GM19324 (cell line): ENCODE measurements at regions not wholly inside any gene's neighbourhood (a gene's known extent, or its start where the extent isn't known, plus 50 kb on each side); places are given as distances from the start of the nearest gene placed in this dataset.
"Not testable (repeated sequence)": the region's sequence is repeated elsewhere in the genome, so short reads cannot be mapped to it uniquely, and the experiment has no call there.

Experiments used
- ATAC-seq: cut with Tn5 transposase; IDR thresholded peaks from one replicate; pipeline ENCODE4 v1.9.1; 2021; ENCODE audit warnings: mild to moderate bottlenecking, moderate library complexity; ENCODE audit not compliant: unreplicated experiment, low FRiP score

DNA sequence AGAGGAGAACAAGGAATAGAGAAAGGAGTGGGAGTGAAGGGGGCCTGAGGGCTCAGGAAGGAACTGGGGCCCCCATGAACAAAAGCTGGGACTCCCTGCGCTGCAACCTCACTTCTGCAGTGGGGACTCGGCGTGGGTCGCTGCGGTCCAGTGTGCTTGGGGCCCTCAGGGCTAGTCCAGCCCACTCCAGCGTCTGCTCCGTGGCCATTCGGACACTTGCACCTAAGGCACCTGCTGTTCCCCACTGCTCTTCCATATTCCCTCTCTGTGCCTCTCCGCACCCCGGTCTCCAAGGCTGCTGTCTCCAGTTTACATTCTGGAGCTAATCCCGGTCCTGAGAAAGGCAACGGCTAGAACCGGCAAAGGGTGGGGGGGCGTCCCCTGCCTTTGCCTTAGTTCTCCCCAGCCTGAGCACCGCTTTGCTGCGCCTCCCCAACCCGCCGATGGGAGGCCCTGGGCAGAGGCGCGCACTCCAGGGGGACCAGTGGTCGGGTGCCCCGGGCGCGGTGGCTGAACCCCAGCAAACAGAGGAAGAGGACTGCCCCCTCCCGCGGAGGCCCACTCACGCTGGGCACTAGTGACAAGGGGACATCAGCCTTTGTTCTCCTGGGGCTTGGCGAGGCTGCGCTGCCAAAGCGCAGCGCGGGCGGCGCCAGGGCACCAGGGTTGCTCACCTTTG, 327.7 kb upstream of the F9 start:
- no peak for ATAC-seq

DNA sequence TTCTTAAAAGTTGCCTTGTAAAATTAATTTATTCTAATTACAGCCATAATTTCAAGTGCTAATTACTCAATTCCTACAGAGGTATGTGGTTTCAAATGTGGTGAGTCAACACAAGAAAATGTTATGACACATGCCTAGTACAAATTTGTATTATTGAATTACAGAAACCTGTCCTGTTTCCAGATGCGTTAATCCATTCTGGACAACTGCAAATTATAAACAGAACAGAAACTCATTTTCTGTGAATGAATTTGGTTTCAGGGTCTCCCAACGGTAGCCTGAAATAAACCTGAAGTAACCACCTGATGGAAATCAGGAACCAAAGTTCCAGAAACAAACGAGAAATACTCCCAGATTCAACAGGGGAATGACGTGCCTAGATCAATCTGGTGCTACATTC, 328.6 kb upstream of the F9 start:
- no peak for ATAC-seq

DNA sequence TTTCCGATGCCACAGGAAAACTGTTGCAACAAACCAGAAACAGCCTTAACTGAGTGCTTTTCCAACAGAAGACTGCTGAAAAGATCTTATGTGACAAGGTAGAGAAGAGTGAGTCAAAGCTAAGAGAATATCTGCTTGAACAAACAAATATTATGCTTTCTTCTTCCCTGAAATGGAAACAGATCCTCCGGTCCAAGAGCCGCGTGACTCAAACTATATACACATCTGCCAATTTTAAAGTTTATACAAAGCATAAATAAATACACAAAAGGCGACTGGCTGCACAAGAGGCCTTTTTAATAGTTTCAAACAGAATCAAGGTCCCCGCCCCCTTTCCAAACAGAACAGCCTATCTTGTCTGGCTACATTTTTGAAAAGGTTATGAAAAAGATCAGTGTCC, 329.7 kb upstream of the F9 start:
- no peak for ATAC-seq

DNA sequence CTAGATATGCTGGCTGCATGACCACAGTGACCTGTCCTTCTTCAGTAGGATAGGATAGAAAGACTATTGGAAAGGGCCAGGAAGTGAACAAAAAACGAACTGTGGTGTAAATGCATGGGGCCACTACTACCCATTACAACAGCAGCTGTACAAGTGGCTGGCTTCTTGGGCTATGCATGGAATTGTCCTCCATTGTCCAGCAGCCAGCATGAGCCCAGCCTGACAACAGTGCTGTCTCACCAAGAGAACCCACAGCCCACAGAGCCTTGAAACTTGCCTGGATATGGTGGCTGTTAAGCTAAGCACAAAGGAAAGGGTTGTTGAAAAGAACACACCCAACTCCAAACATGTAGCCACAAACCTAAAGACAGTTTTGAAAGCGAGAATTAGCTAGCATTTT, 330.2 kb upstream of the F9 start:
- no peak for ATAC-seq

DNA sequence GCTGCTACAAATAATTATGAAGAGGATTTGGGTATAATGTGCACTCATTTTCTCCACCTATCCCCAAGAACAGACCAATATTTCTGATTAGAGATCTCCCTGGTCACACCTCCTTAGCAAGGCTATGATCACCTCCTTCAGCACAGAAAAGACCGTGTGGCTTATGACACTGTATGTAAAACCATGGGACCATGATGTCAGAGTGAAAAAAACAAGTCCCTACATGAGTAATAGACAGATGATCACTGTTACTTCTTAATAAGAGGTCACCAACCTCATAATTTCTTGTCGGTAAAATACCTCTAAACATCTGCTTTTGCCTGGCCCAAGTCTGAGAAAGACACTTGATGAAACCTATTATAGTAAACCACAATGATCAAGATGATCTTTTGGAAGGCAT, 330.6 kb upstream of the F9 start:
- no peak for ATAC-seq

DNA sequence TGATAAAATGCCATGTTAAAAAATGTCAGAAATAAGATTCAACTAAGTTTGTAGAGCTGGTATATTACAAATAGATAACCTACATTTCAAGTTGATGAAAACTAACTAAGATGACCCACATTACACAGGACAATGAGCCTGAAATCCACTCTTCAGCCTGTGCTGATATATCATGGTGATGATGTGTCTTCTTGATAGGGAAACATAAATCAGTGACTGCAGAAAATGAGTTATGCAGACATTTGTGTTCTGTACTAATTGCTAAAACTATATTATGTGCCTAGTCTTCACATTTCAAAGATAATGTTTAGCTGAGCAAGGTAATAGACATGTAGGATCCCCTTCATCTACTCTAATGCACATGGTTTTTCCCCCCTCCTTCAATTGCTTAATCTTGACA, 331.6 kb upstream of the F9 start:
- no peak for ATAC-seq

DNA sequence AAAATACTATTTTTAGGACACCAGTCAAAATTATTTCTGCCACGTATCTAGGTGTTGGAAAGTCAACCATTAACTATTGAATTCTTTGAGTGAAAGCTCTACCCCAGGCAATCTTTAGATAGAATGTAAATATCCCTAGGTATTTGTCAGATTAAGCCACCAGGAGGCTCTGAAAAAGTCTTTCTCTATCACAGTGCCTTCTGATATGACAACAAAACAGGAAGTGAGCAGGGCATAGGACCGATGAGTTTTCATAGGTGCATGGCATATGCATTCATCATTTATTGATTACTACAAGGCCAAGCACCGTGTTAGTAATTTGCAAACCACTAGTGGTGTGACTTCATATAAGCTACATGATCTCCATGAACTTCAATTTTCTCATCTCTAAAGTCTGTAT, 333.6 kb upstream of the F9 start:
- ATAC-seq: no peak

DNA sequence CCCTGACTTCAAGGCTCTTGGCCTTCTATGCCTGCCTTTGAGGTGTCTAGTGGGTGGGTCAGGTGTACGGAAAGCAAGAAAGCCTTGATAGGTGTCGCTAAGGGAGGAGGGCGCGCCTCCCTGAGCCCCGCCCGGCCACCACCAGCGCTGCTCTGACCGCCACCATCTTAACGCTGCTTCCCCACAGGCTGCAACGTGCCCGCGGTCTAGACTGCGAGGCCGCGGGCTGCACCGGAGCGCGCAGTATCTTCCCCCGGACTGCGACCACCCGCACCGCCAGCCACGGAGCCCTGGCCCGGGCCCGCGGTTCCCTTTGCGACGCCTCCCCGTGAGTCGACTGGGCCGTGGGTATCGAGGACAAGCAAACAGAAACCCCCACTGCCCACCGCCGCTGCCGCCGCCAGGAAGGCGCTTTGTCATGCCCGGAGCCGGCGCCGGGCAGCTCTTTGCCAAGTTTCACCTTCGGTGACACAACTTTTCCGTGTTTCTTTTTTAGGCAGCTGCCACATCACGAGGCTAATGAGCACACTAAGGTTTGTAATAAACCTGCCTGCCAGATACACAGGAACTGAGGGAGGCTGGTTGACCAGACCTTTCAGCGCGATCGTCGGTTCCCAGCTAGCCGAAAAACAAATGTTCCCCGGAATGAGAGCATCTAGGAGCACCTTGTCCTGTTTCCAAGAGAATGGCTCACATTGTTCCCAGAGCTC, 335.8 kb upstream of the F9 start:
- ATAC-seq: no peak

DNA sequence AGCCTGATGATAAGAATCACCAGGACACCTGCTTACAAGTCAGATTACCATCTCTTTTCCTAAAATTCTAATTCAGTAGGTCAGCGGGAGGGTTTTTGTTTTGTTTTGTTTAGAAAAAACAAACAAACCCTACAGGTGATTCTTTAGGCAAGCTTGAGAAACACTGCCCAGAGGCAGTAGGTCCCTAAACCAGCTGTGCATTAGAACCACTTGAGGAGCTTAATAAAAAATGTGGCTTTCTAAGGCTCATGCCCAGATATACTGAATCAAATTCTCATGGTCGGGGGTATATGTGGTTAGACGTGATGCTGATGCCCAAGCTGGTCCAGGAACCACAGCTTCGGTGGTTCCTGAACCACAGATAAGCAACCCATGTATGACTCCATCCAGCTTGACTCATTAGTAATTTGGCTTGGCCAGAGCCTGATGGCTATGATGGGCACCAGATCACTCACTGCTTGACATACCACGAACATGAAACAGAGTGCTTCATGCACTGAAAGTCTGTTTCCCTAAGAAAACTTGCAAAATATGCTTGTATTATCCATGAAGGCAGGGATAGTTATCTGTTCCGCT, 338.1 kb upstream of the F9 start:
- no peak for ATAC-seq

DNA sequence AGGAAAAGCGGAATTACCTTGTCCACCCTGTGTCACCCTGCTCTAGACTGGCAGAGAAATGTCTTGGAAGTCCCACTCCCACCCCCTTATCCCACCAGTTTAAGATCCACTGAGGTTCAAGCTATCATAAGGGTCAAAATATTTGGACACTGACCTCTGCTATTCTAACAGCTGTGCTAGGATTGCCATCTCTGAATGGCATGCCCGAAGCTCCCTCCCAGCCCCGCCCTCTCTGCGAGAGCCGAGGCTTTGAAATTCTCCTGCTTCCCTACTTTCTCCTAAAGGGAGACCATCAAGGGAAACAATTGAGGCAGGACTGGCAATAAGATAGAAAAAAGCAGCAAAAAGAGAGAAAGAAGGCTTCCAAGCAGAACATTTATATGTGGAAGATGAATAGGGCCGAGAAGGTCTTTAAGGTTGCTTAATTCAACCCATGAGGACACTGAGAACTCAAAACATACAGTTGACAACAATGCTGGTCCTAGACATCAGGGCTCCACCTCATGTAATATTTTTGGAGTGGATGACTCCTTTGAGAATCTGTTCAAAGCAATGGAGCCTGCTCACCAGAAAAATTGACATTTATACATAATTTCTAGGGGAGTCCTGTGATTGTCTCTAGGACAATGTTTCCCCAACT, 338.7 kb upstream of the F9 start:
- ATAC-seq: no peak

DNA sequence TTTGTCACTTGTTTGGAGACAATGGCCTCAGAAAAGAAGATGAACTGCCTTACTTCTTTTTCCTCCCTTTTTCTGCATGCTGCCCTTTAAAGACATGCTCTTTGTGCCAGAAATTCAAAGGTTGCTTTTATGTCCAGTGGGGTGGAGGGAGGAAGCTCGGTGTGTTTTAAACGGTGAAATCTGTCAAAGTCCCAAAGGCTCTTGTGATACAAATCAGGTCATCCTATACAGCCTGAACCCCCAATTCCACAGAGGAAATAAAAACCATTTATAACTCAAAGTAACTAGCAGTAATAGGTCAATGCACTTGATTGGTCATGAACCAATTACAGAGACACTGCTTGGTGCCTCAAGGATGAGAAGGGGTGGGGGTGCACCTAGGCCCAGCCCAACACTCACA, 339.3 kb upstream of the F9 start:
- ATAC-seq: no peak

DNA sequence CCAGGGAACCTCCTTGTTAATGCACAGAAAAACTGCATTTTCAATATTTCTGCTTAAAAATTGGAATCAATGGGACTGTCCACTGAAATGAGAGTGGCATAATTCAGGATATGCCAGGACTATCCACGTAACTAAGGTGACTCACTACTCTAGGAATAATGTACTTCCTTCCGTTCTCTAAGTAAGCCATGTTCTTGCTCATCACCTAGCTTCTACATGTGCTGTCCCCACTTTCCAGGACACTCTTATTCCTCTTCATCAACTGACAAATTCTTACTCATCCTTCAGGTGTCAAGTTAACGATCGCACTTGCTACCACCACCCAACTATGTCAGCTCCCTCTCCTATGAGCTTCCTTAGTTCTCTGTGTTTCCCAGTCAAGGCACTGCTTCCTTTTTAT, 342.8 kb upstream of the F9 start:
- no peak for ATAC-seq

DNA sequence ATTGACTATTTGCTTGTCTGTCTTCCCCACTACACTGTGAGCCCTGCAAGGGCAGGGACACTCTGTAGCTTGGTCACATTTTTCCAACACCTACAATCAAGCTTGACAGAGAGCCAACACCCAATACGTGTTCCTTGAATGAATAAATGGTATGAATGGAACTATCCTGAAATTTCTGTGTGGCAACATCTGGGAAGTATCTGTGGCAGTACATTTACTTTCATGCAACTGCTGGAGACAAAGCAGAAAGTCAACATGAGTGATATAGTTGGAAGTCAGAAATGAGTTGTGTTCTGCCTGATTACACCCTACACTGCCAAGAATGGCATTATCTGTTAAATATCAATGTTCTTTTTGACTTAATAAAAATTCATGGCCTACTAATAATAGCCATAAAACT, 343.5 kb upstream of the F9 start:
- ATAC-seq: no peak

DNA sequence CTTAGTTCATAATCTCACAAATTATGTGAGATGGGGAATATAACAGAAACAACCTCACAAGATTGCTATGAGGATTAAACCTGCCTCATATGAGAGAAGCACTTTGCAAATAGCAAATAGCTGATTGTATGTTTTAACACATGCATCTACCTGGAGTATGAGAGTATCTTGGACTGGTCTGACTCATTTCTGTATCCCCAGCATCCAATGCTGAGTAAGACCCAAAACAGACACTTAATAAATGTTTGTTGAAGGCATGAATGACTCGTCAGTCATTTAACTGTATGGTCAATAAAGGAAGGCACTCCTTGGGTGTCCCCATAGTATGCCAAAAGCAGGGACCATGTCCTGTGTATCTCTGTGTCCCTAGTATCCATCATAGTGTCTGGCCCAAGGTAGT, 350.9 kb upstream of the F9 start:
- no peak for ATAC-seq

DNA sequence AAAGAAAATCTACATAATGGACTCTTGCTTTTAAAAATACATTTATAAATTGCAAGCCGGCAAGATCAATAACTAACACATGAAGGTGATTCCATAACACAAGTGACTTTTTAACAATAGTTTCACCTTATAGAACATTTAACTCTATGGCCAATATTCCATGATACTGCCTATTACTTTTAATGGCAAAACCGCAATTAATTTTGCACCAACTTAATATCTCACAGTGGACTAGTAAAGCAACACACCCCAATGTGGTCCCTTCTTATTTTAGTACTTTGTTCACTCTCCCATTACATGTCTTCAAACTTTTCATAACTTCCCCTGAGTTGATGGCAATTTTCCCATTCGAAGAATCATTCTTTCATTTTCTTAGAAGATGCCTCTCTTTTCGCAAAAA, 351.6 kb upstream of the F9 start:
- no peak for ATAC-seq

DNA sequence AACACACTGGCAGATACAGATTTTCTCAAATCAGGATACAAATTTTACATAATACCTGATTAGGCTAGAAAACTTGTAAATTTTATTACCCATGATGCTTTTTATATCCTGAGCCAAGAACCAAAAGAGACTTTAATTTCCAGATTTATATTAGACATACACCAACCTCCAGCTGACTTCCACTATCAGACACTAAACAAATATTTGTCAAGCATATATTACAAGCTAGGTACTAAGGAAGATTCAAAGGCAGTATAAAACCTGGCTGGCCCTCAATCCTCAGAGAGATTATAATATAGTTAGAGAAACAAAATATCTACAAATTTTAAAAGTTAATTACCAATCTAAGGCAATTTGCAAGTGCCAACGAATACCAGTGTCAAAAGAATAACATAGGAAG, 357.8 kb upstream of the F9 start:
- ATAC-seq: no peak

DNA sequence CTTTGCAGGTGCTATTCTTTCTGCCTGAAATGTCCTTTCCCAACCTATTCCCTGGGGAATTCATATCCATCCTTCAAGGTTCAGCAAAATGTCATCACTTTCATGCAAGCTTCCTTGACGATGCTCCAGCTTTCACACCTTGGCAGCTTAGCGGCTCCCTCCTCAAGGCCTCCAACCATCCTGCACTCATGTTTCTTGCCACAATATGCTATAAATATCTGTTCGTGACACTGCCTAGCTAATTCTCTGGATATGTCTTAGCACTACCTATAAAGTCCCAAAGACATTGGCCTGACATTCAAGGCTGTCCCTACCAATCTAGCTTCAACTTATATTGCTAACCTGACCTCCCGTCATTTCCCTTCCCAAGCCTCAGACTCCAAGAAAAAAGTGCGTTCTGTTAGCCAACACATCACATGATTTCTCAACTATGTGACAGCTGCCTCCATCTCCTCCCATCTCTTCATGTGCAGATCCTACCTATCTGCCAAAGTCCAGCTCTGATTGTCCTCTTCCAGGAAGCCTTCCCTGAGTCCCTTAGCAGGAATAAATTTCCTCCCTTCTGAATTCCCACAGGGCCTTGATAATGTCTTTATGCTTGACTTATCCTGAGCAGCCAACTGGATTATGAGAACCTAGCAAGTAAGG, 359.9 kb upstream of the F9 start:
- ATAC-seq: no peak

DNA sequence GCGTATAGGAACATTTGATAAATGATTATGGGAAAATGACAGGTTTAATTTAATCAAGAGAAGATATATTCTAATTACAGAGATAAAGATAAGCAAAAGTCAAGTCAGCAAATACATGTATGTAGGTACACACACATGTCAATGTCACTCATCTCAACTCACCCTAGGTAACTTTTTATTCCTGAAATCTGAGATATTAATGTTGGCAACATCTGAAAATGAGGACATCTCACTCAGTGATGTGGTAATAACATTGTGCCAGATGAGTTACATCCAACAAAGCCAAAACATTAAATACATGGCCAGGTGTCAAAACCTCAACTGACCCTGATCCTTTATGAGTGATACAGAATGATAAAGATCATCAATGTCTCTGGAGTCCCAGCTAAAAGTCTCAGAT, 363.3 kb upstream of the F9 start:
- no peak for ATAC-seq

DNA sequence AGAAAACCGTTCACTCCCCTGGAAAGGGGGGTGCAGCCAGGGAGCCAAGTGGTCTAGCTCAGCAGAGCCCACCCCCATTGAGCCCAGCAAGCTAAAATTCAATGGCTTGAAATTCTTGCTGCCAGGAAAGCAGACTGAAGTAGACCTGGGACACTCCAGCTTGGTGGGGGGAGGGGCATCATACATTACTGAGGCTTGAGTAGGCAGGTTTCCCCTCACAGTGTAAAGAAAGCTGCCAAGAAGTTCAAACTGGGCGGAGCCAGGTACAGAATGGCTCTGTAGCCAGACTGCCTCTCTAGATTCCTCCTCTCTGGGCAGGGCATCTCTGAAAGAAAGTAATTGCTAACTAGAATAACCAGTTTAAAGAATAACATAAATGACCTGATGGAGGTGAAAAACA, 372.3 kb upstream of the F9 start:
- no peak for ATAC-seq

DNA sequence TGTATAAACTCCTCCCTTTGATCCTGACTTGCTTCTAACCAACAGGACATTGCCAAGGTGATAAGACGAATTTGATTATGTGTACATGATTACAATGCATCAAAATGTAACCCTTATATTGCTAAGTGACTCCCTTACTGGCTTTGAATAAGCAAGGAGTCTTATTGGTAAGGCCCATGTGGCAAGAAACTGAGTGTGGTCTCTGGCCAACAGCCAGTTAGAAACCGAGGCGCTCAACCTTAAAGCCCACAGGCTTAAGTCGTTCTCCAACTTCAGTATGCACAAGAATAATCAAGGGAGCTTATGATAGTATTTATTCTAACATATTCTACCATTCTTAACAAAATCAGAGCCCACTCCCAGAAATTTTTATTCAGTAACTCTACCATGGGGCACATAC, 374.2 kb upstream of the F9 start:
- ATAC-seq: no peak

DNA sequence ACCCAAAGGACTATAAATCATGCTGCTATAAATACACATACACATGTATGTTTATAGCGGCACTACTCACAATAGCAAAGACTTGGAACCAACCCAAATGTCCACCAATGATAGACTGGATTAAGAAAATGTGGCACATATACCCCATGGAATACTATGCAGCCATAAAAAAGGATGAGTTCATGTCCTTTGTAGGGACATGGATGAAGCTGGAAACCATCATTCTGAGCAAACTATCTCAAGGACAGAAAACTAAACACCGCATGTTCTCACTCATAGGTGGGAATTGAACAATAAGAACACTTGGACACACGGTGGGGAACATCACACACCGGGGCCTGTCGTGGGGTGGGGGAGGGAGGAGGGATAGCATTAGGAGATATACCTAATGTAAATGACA, 383.9 kb upstream of the F9 start:
- ATAC-seq: not testable (repeated sequence)
